ENCODE measurements at regions not wholly inside any gene's neighbourhood (a gene's known extent, or its start where the extent isn't known, plus 50 kb on each side); places are given as distances from the start of the nearest gene placed in this dataset.
"Not testable (repeated sequence)": the region's sequence is repeated elsewhere in the genome, so short reads cannot be mapped to it uniquely, and the experiment has no call there.

GRCh38 chr5:105998991-105999390, 1671.7 kb downstream of the EFNA5 start:
- not testable (repeated sequence) for DNase-seq (ENCODE audit: low spot score)

- no peak for DNase-seq (ENCODE audit: low spot score)
Observed at GRCh38 chr5:105993027-105993426, 1677.7 kb downstream of the EFNA5 start.

- DNase-seq (ENCODE audit: low spot score) = no peak
Observed at GRCh38 chr5:105982526-105982925, 1688.2 kb downstream of the EFNA5 start.

GRCh38 chr5:105978011-105978410, 1692.7 kb downstream of the EFNA5 start:
- no peak for DNase-seq (ENCODE audit: low spot score)

GRCh38 chr5:105977163-105977562, 1693.6 kb downstream of the EFNA5 start:
- DNase-seq (ENCODE audit: low spot score) = no peak

- no peak for DNase-seq (ENCODE audit: low spot score)
Observed at GRCh38 chr5:105970919-105971318, 1699.8 kb downstream of the EFNA5 start.

- DNase-seq (ENCODE audit: low spot score) = no peak
Observed at GRCh38 chr5:105968981-105969380, 1701.8 kb downstream of the EFNA5 start.

- no peak for DNase-seq (ENCODE audit: low spot score)
Observed at GRCh38 chr5:105963696-105964255, 1707.0 kb downstream of the EFNA5 start.

- DNase-seq (ENCODE audit: low spot score) = no peak
Observed at GRCh38 chr5:105961572-105961971, 1709.2 kb downstream of the EFNA5 start.

- no peak for DNase-seq (ENCODE audit: low spot score)
Observed at GRCh38 chr5:105956456-105957196, 1714.1 kb downstream of the EFNA5 start.

GRCh38 chr5:105954341-105954740, 1716.4 kb downstream of the EFNA5 start:
- no peak for DNase-seq (ENCODE audit: low spot score)

- DNase-seq (ENCODE audit: low spot score) = no peak
Observed at GRCh38 chr5:105953616-105954015, 1717.1 kb downstream of the EFNA5 start.

GRCh38 chr5:105952875-105953274, 1717.9 kb downstream of the EFNA5 start:
- no peak for DNase-seq (ENCODE audit: low spot score)

- no peak for DNase-seq (ENCODE audit: low spot score)
Observed at GRCh38 chr5:105947461-105947860, 1723.3 kb downstream of the EFNA5 start.

GRCh38 chr5:105945203-105945972, 1725.3 kb downstream of the EFNA5 start:
- DNase-seq (ENCODE audit: low spot score) = no peak

- DNase-seq (ENCODE audit: low spot score) = no peak
Observed at GRCh38 chr5:105940181-105940580, 1730.6 kb downstream of the EFNA5 start.

GRCh38 chr5:105934171-105934570, 1736.6 kb downstream of the EFNA5 start:
- DNase-seq (ENCODE audit: low spot score) = no peak

GRCh38 chr5:105931881-105932421, 1738.8 kb downstream of the EFNA5 start:
- no peak for DNase-seq (ENCODE audit: low spot score)

GRCh38 chr5:105929858-105930257, 1740.9 kb downstream of the EFNA5 start:
- no peak for DNase-seq (ENCODE audit: low spot score)

- DNase-seq (ENCODE audit: low spot score) = no peak
Observed at GRCh38 chr5:105924366-105924765, 1746.4 kb downstream of the EFNA5 start.

GRCh38 chr5:105922574-105922973, 1748.2 kb downstream of the EFNA5 start:
- no peak for DNase-seq (ENCODE audit: low spot score)

GRCh38 chr5:105922080-105922479, 1748.7 kb downstream of the EFNA5 start:
- DNase-seq (ENCODE audit: low spot score) = no peak

- DNase-seq (ENCODE audit: low spot score) = no peak
Observed at GRCh38 chr5:105917189-105917588, 1753.5 kb downstream of the EFNA5 start.
